BJ (cell line): ENCODE measurements at regions not wholly inside any gene's neighbourhood (a gene's known extent, or its start where the extent isn't known, plus 50 kb on each side); places are given as distances from the start of the nearest gene placed in this dataset.

Experiments used
- CTCF ChIA-PET: fragments of 350-600 bp; formaldehyde crosslinking; extraction: SDS; loops from one replicate; lab custom pipeline; 2021; ENCODE audit warnings: antibody characterized with exemption, inconsistent platforms; lab: Yijun Ruan, JAX
- POLR2A ChIA-PET: fragments of 300-600 bp; sonication (Branson Sonifier 250); formaldehyde crosslinking; extraction: SDS; loops from one replicate; lab custom pipeline; 2021; ENCODE audit warnings: antibody characterized with exemption; lab: Charles Lee
- DNase-seq: peaks from one replicate; pipeline ENCODE4 v3.0.0-alpha.2; 2011; ENCODE audit warnings: low read depth
- H3K27me3 ChIP-seq: 2 replicates; pipeline ENCODE4 v1.6.0; 2011; ENCODE audit warnings: low read length; ENCODE audit not compliant: control insufficient read depth, insufficient read depth
- H3K36me3 ChIP-seq: 2 replicates; pipeline ENCODE4 v1.5.1; 2011; ENCODE audit warnings: low read length; ENCODE audit not compliant: control insufficient read depth, insufficient read depth
- H3K4me3 ChIP-seq: 2 replicates; pipeline ENCODE4 v1.5.1; 2011; ENCODE audit warnings: low read depth, mild to moderate bottlenecking, control low read depth, low read length
- CTCF ChIP-seq: IDR thresholded peaks from 2 replicates; pipeline ENCODE4 v1.5.1; 2011; ENCODE audit warnings: low read depth, mild to moderate bottlenecking, control low read depth, inconsistent platforms, low read length, moderate library complexity; ENCODE audit not compliant: insufficient read depth

- no peak for TF ChIP-seq CTCF
- Histone ChIP-seq H3K27me3 (peaks cover 3% of the 10 kb centered on the region; the same call in 1 of the 2 replicates), H3K4me3 (no peak overlapping the region), H3K36me3 (no peaks in the 10 kb centered on the region)
- ChIA-PET POLR2A (no interaction called here), CTCF (interaction anchor here (0.6 kb wide), 1 partner anchor 166 kb away, joined by 3 read pairs; no protein-coding TSS in a partner anchor)
- no peak for DNase-seq
Observed at GRCh38 chr11:119942583-119943297, 195.2 kb downstream of the TRIM29 start.

DNA sequence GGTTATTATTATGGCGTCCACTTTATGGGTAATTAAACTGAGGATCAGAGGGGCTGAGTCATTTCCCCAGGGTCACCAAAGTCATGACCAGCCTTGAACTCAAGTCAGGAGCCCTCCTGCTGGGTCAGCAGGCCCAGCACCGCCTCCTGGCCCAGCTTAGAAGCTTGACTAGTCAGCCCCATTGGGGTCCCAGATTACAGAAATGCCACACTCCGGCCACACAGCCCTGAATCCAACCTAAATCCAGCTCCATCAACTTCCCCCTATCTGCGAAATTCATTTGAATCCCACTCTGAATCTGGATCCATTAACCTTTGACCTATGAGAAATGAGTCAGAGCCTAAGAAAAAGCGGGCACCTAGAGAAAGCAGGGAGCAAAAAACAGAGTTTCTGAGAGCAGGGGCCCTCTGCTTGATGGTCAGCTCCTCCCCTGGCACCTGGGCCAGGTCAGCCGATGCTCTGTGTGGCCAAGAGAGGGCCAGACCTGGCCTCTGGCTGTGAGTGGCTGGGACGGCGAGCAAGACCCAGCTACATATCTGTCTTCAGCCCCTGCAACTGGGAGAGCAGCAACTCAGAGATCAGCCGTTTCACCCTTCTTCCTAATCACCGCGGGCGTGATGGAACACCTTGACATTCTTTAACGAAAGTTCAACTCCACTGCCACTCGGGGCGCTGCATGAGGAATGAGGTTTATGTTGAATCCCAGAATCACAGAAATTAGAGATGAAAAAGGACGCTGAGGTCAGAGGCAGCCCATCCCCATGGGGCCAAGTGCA is 196.1 kb downstream of the TRIM29 start:
- no peak for DNase-seq
- TF ChIP-seq CTCF = no peak
- ChIA-PET POLR2A (no interaction called here), CTCF (no interaction called here)
- Histone ChIP-seq H3K4me3 (no peak overlapping the region), H3K36me3 (no peaks in the 10 kb centered on the region), H3K27me3 (peaks cover 3% of the 10 kb centered on the region; the same call in 1 of the 2 replicates)

- Histone ChIP-seq H3K36me3 (no peaks in the 10 kb centered on the region), H3K27me3 (peaks cover 3% of the 10 kb centered on the region; the same call in 1 of the 2 replicates), H3K4me3 (no peak overlapping the region)
- ChIA-PET POLR2A (no interaction called here), CTCF (no interaction called here)
- TF ChIP-seq CTCF = no peak
- no peak for DNase-seq
Observed at GRCh38 chr11:119941171-119941570, 196.7 kb downstream of the TRIM29 start.

GRCh38 chr11:119940401-119940976 is 197.4 kb downstream of the TRIM29 start:
- DNase-seq = no peak
- no peak for TF ChIP-seq CTCF
- no peaks in the 10 kb centered on the region; the same call in 1 of the 2 replicates for H3K27me3 ChIP-seq
- no peaks in the 10 kb centered on the region for H3K36me3 ChIP-seq
- no peak overlapping the region for H3K4me3 ChIP-seq
- CTCF ChIA-PET = no interaction called here
- POLR2A ChIA-PET = no interaction called here

- Histone ChIP-seq H3K27me3 (no peaks in the 10 kb centered on the region; the same call in 1 of the 2 replicates), H3K36me3 (no peaks in the 10 kb centered on the region), H3K4me3 (no peak overlapping the region)
- ChIA-PET POLR2A (no interaction called here), CTCF (no interaction called here)
- no peak for TF ChIP-seq CTCF
- no peak for DNase-seq
Observed at GRCh38 chr11:119937412-119937811, 200.5 kb downstream of the TRIM29 start.
